ENCODE measurements at regions not wholly inside any gene's neighbourhood (a gene's known extent, or its start where the extent isn't known, plus 50 kb on each side); places are given as distances from the start of the nearest gene placed in this dataset.
"Not testable (repeated sequence)": the region's sequence is repeated elsewhere in the genome, so short reads cannot be mapped to it uniquely, and the experiment has no call there.

DNA sequence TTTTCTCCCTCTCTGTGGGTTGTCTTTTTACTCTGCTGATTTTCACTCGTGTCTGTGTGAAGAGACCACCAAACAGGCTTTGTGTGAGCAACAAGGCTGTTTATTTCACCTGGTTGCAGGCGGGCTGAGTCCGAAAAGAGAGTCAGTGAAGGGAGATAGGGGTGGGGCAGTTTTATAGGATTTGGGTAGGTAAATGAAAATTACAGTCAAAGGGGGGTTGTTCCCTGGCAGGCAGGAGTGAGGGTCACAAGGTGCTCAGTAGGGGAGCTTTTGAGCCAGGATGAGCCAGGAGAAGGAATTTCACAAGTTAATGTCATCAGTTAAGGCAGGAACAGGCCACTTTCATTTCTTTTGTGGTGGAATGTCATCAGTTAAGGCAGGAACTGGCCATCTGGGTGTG lies 729.6 kb downstream of the TRHDE start:
- not testable (repeated sequence) for TF ChIP-seq YY1 (IDR thresholded peaks at IDR 0.05; ENCODE audit: insufficient read depth, insufficient read length); ZNF274 (IDR thresholded peaks at IDR 0.05; ENCODE audit: low read depth, low read length)
